GM23248 (cell line): ENCODE measurements at regions not wholly inside any gene's neighbourhood (a gene's known extent, or its start where the extent isn't known, plus 50 kb on each side); places are given as distances from the start of the nearest gene placed in this dataset.

ENCODE experiments used
- DNase-seq: peaks from one replicate; pipeline ENCODE4 v3.0.0-alpha.2; 2015
- H2AFZ ChIP-seq: fragments of 200-600 bp; sonication (generic); 2 replicates; pipeline ENCODE4 v1.6.1; 2016; ENCODE audit warnings: antibody characterized with exemption
- H3F3A ChIP-seq: fragments of 200-600 bp; sonication (generic); 2 replicates; pipeline ENCODE4 v1.6.1; 2016; ENCODE audit warnings: mild to moderate bottlenecking, antibody characterized with exemption, mixed run types; ENCODE audit not compliant: insufficient read depth
- H3K27ac ChIP-seq: fragments of 200-600 bp; sonication (generic); 2 replicates; pipeline ENCODE4 v1.5.1; 2016; ENCODE audit warnings: mild to moderate bottlenecking
- H3K27me3 ChIP-seq: fragments of 200-600 bp; sonication (generic); replicated peaks from 2 replicates; pipeline ENCODE4 v1.6.1; 2016; ENCODE audit warnings: mild to moderate bottlenecking; ENCODE audit not compliant: insufficient read depth
- H3K36me3 ChIP-seq: fragments of 200-600 bp; sonication (generic); 2 replicates; pipeline ENCODE4 v1.6.1; 2016; ENCODE audit warnings: low read depth, mild to moderate bottlenecking
- H3K4me1 ChIP-seq: fragments of 200-600 bp; sonication (generic); 2 replicates; pipeline ENCODE4 v1.6.1; 2016; ENCODE audit warnings: mild to moderate bottlenecking; ENCODE audit not compliant: insufficient read depth
- H3K4me2 ChIP-seq: fragments of 200-600 bp; sonication (generic); one replicate; pipeline ENCODE4 v1.6.1; 2016; ENCODE audit warnings: mild to moderate bottlenecking; ENCODE audit not compliant: unreplicated experiment
- H3K4me3 ChIP-seq: fragments of 200-600 bp; sonication (generic); 2 replicates; pipeline ENCODE4 v1.5.1; 2016; ENCODE audit warnings: mild to moderate bottlenecking
- H3K79me2 ChIP-seq: fragments of 200-600 bp; sonication (generic); 2 replicates; pipeline ENCODE4 v1.6.1; 2016; ENCODE audit warnings: mild to moderate bottlenecking; ENCODE audit not compliant: insufficient read depth
- H3K9ac ChIP-seq: fragments of 200-600 bp; sonication (generic); 2 replicates; pipeline ENCODE4 v1.6.1; 2016; ENCODE audit warnings: mild to moderate bottlenecking
- H3K9me2 ChIP-seq: fragments of 200-600 bp; sonication (generic); 2 replicates; pipeline ENCODE4 v1.6.1; 2016; ENCODE audit warnings: mixed run types, mild to moderate bottlenecking, moderate library complexity; ENCODE audit not compliant: insufficient read depth
- H3K9me3 ChIP-seq: fragments of 200-600 bp; sonication (generic); one replicate; pipeline ENCODE4 v1.6.1; 2017; ENCODE audit warnings: low read depth
- H4K20me1 ChIP-seq: fragments of 200-600 bp; sonication (generic); 2 replicates; pipeline ENCODE4 v1.6.0; 2016; ENCODE audit not compliant: insufficient read depth
- EZH2 ChIP-seq: fragments of 200-600 bp; sonication (generic); IDR thresholded peaks from 2 replicates; pipeline ENCODE4 v1.6.1; 2018; ENCODE audit warnings: antibody characterized with exemption, mild to moderate bottlenecking; ENCODE audit not compliant: insufficient read depth, poor library complexity, severe bottlenecking
- EZH2phosphoT487 ChIP-seq: fragments of 200-600 bp; sonication (generic); IDR thresholded peaks from 2 replicates; pipeline ENCODE4 v1.6.1; 2018; ENCODE audit warnings: antibody characterized with exemption, moderate library complexity, mild to moderate bottlenecking, low read depth; ENCODE audit not compliant: insufficient read depth
- WGBS, 2 experiments: methylation state at CpG; one replicate each; pipeline ENCODE4 v1.1.6; 2015 to 2017; ENCODE audit warnings: low lambda C conversion rate in 2 of 2, low coverage in 1 of 2; ENCODE audit errors: missing lambda C conversion rate in 2 of 2; 5-methylcytosine and 5-hydroxymethylcytosine counted together
- in situ Hi-C: fragments of 300-500 bp; cut with MboI; formaldehyde crosslinking; loops from 2 replicates; pipeline ENCODE4 v1.15.0; 2020

DNA sequence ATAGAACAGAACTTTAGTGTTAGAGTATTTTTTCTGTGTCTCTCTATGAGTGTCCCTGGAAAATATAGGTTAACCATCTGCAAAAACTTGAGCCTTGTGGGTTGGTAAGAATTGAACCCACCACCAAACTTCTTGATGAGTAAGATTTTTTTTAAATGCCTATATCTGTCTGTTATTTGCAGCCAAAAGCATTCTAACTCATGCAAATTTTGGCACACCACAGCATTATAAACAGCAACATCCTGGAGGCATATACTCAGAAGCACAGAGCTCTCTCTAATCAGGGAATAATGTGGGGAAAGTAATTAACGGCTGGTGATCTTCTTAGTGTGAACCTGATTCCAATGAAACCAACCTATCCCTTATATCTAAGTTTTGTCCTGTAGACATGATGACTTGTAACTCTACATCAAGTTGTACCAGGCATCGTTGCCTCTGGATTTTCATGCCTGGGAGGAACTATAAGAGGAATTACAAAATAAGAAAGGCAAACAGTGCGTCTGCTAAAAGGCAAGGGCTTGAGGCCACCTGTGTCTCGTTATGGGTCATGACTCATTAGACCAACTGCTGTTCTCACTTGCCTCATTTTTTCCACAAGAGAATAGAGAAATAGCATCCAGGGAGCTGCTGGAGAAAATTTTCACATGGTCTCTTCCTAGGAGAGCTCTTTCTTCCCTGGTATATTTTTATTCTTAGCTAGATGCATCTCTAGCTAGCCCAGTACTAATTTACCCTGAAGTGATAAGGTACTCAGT is 202.4 kb downstream of the CHIC2 start:
- H3K36me3 ChIP-seq, result no peaks in the 10 kb centered on the region
- H3K9me2 ChIP-seq, result no peaks in the 10 kb centered on the region
- H2AFZ ChIP-seq, result peak overlapping the region; percentile 9; the same call in 1 of the 2 replicates
- no peaks in the 10 kb centered on the region for H3K79me2 ChIP-seq
- WGBS, 2 experiments, result 1 to 4% methylated on average over 4 of the region's 4 CpGs
- H4K20me1 ChIP-seq, result no peaks in the 10 kb centered on the region
- no peaks in the 10 kb centered on the region for H3K9me3 ChIP-seq
- TF ChIP-seq EZH2phosphoT487 (no peak), EZH2 (no peak)
- peak overlapping the region; percentile 75 for H3K27ac ChIP-seq
- peaks cover 31% of the 10 kb centered on the region for H3F3A ChIP-seq
- H3K4me1 ChIP-seq, result peaks cover 20% of the 10 kb centered on the region
- in situ Hi-C loops, result no loop called here
- H3K9ac ChIP-seq, result peak overlapping the region; percentile 57
- 0 out of 2 replicates have a peak overlapping the region, but pooled peaks have one; percentile 13 for H3K4me3 ChIP-seq
- peak overlapping the region; percentile 35 for H3K4me2 ChIP-seq
- peak; percentile 97 for DNase-seq
- no peaks in the 10 kb centered on the region for H3K27me3 ChIP-seq

DNA sequence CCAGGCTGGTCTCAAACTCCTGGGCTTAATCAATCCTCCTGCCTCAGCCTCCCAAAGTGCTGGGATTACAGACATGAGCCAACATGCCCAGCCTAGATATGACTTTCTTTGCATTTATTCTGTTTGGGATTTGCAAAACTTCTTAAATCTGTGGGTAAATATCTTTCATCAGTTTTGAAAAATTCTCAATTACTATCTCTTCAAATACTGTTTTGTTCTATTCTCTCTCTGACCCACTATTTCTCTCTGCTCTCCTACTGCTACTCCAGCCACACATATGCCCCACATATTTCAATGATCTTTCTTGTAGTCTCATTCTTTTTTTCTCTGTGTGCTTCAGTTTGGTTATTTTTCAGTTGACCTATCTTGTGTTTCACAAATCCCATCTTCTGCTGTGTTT is 205.1 kb downstream of the CHIC2 start:
- Histone ChIP-seq H3K79me2 (no peaks in the 10 kb centered on the region), H2AFZ (no peak overlapping the region), H4K20me1 (no peaks in the 10 kb centered on the region), H3K9me3 (no peaks in the 10 kb centered on the region), H3F3A (peaks cover 58% of the 10 kb centered on the region), H3K4me2 (no peak overlapping the region), H3K4me1 (peaks cover 44% of the 10 kb centered on the region), H3K9me2 (no peaks in the 10 kb centered on the region), H3K9ac (no peak overlapping the region), H3K27ac (no peak overlapping the region), H3K27me3 (no peaks in the 10 kb centered on the region), H3K4me3 (no peak overlapping the region), H3K36me3 (no peaks in the 10 kb centered on the region)
- TF ChIP-seq EZH2phosphoT487 (no peak), EZH2 (no peak)
- in situ Hi-C loops, result no loop called here
- no peak for DNase-seq

DNA sequence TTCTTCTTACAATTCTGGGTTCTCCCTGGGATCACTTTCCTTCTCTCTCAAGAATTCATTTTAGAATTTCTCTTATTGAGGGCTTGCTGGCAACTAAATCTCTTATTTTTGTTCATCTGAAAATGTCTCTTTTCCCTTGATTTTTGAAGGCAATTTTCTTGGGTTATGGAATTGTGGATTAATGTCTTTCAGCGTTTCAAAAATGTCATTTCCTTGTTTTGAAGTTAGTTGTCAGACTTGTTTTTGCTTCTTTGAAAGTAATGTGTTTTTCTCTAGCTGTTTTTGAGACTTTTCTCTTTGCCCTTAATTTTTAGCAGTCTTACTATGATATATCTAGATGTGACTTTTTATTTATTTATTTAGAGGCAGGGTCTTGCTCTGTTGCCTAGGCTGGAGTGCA is 205.7 kb downstream of the CHIC2 start:
- no peaks in the 10 kb centered on the region for H3K79me2 ChIP-seq
- H3K27me3 ChIP-seq, result no peaks in the 10 kb centered on the region
- no peak for DNase-seq
- TF ChIP-seq EZH2, result no peak
- TF ChIP-seq EZH2phosphoT487, result no peak
- peaks cover 60% of the 10 kb centered on the region for H3F3A ChIP-seq
- no peaks in the 10 kb centered on the region for H3K36me3 ChIP-seq
- no peak overlapping the region for H3K27ac ChIP-seq
- 83 to 84% methylated on average over 1 of the region's 1 CpG for WGBS, 2 experiments
- no peak overlapping the region for H3K4me2 ChIP-seq
- in situ Hi-C loops, result no loop called here
- no peaks in the 10 kb centered on the region for H4K20me1 ChIP-seq
- no peaks in the 10 kb centered on the region for H3K9me3 ChIP-seq
- peaks cover 48% of the 10 kb centered on the region for H3K4me1 ChIP-seq
- H3K4me3 ChIP-seq, result no peak overlapping the region
- H3K9me2 ChIP-seq, result no peaks in the 10 kb centered on the region
- no peak overlapping the region for H2AFZ ChIP-seq
- no peak overlapping the region for H3K9ac ChIP-seq

DNA sequence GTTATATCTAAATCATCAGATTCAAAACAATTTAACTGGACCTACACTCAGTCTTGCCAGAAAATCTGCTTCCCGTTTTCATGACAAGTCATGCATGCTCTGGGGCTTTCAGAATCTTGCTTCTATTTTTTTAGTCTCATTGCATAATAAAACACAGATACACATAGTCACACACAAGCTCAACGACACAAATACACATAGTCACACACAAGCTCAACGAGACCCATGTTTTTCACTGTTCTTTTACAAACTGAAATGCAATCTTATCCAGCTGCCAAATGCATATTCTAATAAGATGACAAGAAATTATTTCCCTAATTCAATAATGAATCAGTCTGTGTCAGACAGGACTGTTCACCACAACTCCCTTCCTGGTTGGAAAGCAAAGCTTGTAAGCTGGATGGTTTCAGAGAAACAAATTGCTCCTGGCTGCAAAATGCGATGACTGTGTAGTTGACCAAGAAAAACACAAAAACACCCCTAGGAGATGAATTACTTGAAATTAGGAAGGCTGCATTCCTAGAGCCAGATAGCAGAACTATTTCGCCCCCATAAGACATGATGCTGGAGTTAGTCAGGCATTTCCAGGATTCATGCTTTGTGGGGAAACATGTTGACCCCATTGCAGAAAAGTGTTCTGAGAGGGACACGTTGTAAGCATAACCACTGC is 208.7 kb downstream of the CHIC2 start:
- Histone ChIP-seq H3K27me3 (no peaks in the 10 kb centered on the region), H3F3A (peaks cover 39% of the 10 kb centered on the region), H3K9me3 (no peaks in the 10 kb centered on the region), H2AFZ (no peak overlapping the region), H3K9ac (peak overlapping the region; percentile 45), H3K36me3 (no peaks in the 10 kb centered on the region), H3K9me2 (no peaks in the 10 kb centered on the region), H3K4me3 (peak overlapping the region; percentile 19; the same call in 1 of the 2 replicates), H4K20me1 (no peaks in the 10 kb centered on the region), H3K4me2 (peak overlapping the region; percentile 48), H3K4me1 (peaks cover 28% of the 10 kb centered on the region), H3K79me2 (no peaks in the 10 kb centered on the region), H3K27ac (peak overlapping the region; percentile 84)
- 1 to 3% methylated on average over 6 of the region's 6 CpGs for WGBS, 2 experiments
- DNase-seq, result peak; percentile 93
- TF ChIP-seq EZH2phosphoT487, result peak; percentile 75; the same call in 1 of the 2 replicates
- no peak for TF ChIP-seq EZH2
- in situ Hi-C loops, result no loop called here
